Fibroblast of pulmonary artery (primary cell): ENCODE measurements at regions not wholly inside any gene's neighbourhood (a gene's known extent, or its start where the extent isn't known, plus 50 kb on each side); places are given as distances from the start of the nearest gene placed in this dataset.

Source experiments
- DNase-seq: peaks from one replicate; pipeline ENCODE4 v3.0.0-alpha.2; 2010; ENCODE audit warnings: low read depth
- H3K4me3 ChIP-seq: replicated peaks from 2 replicates; pipeline ENCODE4 v1.5.1; 2011; ENCODE audit warnings: low read depth, mild to moderate bottlenecking, control low read depth, low read length, moderate library complexity
- TF ChIP-seq, protein P1 (sequence below): IDR thresholded peaks from 2 replicates; pipeline ENCODE4 v1.5.1; 2011; ENCODE audit warnings: mild to moderate bottlenecking, control low read depth, low read length, inconsistent platforms; ENCODE audit errors: missing control alignments

- TF ChIP-seq, protein P1, sequence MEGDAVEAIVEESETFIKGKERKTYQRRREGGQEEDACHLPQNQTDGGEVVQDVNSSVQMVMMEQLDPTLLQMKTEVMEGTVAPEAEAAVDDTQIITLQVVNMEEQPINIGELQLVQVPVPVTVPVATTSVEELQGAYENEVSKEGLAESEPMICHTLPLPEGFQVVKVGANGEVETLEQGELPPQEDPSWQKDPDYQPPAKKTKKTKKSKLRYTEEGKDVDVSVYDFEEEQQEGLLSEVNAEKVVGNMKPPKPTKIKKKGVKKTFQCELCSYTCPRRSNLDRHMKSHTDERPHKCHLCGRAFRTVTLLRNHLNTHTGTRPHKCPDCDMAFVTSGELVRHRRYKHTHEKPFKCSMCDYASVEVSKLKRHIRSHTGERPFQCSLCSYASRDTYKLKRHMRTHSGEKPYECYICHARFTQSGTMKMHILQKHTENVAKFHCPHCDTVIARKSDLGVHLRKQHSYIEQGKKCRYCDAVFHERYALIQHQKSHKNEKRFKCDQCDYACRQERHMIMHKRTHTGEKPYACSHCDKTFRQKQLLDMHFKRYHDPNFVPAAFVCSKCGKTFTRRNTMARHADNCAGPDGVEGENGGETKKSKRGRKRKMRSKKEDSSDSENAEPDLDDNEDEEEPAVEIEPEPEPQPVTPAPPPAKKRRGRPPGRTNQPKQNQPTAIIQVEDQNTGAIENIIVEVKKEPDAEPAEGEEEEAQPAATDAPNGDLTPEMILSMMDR: no peak
- no peak overlapping the region for H3K4me3 ChIP-seq
- no peak for DNase-seq
Measured at GRCh38 chr4:60345392-60345791, 854.7 kb upstream of the ADGRL3 start.

DNA sequence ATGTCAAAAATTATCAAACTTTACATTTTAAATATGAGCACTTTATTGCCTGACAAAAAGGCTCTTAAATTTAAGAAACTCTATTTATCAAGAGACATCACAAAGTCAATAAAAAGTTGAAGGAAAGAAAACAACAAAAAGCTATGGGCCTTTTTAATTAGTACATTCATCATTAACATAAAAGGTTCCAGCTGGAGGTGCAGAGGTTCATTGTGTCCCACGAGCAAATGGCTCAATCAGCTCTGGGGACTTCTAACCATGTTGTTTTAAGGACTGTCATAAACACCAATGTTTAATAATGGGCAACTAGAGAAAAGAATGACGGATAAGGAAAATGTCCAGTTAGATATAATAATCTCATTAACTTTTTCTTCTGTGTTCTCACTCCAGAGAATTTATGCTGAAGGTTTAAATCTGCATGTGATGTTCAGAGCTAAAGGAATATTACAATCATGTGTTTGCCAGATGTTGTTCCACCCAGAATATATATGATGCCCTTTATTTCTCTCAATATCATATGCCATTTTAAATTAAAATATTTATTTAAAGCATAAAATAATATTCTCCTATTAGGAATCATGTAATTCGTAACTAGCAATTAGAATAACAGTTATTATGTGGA is 840.3 kb upstream of the ADGRL3 start:
- no peak overlapping the region for H3K4me3 ChIP-seq
- DNase-seq: no peak
- TF ChIP-seq, protein P1: no peak

DNA sequence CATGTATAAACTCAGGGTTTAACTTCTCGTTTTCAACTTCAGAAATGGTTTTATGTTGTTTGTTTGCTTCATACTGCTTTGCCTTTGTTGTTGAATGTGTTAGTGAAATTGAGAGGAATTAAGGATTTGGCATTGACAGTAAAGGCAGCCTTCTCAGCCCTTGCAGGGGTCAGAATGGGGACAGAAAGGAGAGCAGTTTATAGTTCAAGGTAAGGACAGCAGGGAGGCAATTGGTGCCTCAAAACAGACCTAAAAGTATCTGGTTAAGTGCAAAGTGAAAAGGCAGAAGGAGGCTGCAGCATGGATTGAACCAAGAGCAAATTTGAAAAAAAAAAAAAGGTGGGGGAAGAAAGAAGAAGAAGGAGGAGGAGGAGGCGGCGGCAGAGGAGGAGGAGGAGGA is 835.0 kb upstream of the ADGRL3 start:
- no peak for DNase-seq
- no peak overlapping the region for H3K4me3 ChIP-seq
- TF ChIP-seq, protein P1: no peak

DNA sequence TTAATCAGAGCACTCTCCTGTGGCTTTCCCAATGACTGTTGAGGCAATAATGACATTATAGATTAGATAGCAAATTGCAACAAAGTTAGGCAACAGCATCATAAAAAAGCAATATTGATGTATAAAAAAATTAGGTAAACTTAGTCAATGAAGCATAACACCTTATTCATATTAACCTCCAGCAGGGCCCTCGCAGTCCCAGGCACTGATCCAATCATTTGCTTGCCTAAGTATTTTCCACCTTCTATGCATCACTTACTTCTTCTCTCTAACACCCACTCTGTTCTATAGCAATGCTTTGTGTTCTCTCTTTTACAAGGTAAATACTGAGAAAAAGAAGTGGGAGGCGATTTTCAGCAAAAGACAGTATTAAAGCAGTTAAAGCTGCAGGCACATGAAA is 833.5 kb upstream of the ADGRL3 start:
- no peak for DNase-seq
- TF ChIP-seq, protein P1: no peak
- H3K4me3 ChIP-seq: no peak overlapping the region

DNA sequence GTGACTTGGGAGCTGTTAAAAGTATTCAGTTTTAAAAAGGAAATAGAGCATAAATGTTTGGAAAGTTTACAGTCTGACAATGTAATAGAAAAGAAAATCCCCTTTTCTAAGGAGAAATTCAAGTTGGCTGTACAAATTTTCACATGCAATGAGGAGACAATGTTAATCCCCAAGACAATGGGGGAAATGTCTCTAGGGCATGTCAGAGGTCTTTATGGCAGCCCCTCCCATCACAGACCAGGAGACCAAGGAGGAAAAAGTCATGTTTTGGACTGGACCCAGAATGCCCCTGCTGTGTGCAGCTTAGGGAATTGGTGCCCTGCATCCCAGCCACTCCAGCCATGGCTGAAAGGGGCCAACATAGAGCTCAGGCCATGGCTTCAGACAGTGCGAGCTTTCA is 831.1 kb upstream of the ADGRL3 start:
- H3K4me3 ChIP-seq: no peak overlapping the region
- no peak for DNase-seq
- TF ChIP-seq, protein P1: no peak

- TF ChIP-seq, protein P1: no peak
- no peak for DNase-seq
- H3K4me3 ChIP-seq: no peak overlapping the region
Measured at GRCh38 chr4:60378010-60378409, 822.1 kb upstream of the ADGRL3 start.

DNA sequence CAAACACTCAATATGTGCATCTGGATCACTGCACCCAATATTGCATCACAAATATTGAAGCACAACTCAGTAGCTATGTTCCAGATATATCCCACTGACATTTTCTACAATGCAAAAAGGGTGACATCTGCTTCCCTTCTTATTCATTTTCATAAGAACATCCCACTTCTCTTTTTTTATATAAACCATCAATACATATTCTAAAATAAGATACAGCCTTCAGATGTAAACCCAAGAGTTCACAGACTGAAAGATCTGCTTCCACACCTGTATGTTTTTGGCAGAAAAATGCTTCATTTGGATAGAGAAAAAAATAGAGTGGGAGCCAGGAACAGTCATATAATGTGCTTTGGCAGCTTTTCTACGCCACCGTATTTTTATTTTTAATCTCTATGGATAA is 815.6 kb upstream of the ADGRL3 start:
- TF ChIP-seq, protein P1: no peak
- H3K4me3 ChIP-seq: no peak overlapping the region
- no peak for DNase-seq
